ENCODE measurements at regions not wholly inside any gene's neighbourhood (a gene's known extent, or its start where the extent isn't known, plus 50 kb on each side); places are given as distances from the start of the nearest gene placed in this dataset.

GRCh38 chr18:31213641-31214040 is 51.0 kb upstream of the DSC1 start:
- DNase-seq (ENCODE audit: low read depth, low spot score) = no peak

GRCh38 chr18:31217038-31217849 is 54.6 kb upstream of the DSC1 start:
- DNase-seq (ENCODE audit: low read depth, low spot score) = no peak

GRCh38 chr18:31218671-31219383 is 56.2 kb upstream of the DSC1 start:
- no peak for DNase-seq (ENCODE audit: low read depth, low spot score)

- DNase-seq (ENCODE audit: low read depth, low spot score) = no peak
Measured at GRCh38 chr18:31219395-31219794, 56.7 kb upstream of the DSC1 start.

- no peak for DNase-seq (ENCODE audit: low read depth, low spot score)
Measured at GRCh38 chr18:31223371-31223770, 60.7 kb upstream of the DSC1 start.

GRCh38 chr18:31225668-31226067 is 63.0 kb upstream of the DSC1 start:
- peak; percentile 15 for DNase-seq (ENCODE audit: low read depth, low spot score)

- no peak for DNase-seq (ENCODE audit: low read depth, low spot score)
Measured at GRCh38 chr18:31227497-31228229, 65.0 kb upstream of the DSC1 start.

- DNase-seq (ENCODE audit: low read depth, low spot score) = no peak
Measured at GRCh38 chr18:31229829-31230228, 67.2 kb upstream of the DSC1 start.

- no peak for DNase-seq (ENCODE audit: low read depth, low spot score)
Measured at GRCh38 chr18:31230495-31230894, 67.8 kb upstream of the DSC1 start.

- no peak for DNase-seq (ENCODE audit: low read depth, low spot score)
Measured at GRCh38 chr18:31232013-31232412, 69.4 kb upstream of the DSC1 start.

GRCh38 chr18:31232775-31233424 is 70.2 kb upstream of the DSC1 start:
- no peak for DNase-seq (ENCODE audit: low read depth, low spot score)

- DNase-seq (ENCODE audit: low read depth, low spot score) = no peak
Measured at GRCh38 chr18:31233621-31234275, 71.1 kb upstream of the DSC1 start.

GRCh38 chr18:31235856-31236255 is 73.2 kb upstream of the DSC1 start:
- DNase-seq (ENCODE audit: low read depth, low spot score) = no peak

- DNase-seq (ENCODE audit: low read depth, low spot score) = no peak
Measured at GRCh38 chr18:31237142-31237541, 74.5 kb upstream of the DSC1 start.

- DNase-seq (ENCODE audit: low read depth, low spot score) = no peak
Measured at GRCh38 chr18:31241425-31241824, 76.5 kb upstream of the DSG1 start.

GRCh38 chr18:31241900-31242409 is 76.0 kb upstream of the DSG1 start:
- DNase-seq (ENCODE audit: low read depth, low spot score) = no peak

- no peak for DNase-seq (ENCODE audit: low read depth, low spot score)
Measured at GRCh38 chr18:31243740-31244512, 74.0 kb upstream of the DSG1 start.

- no peak for DNase-seq (ENCODE audit: low read depth, low spot score)
Measured at GRCh38 chr18:31244771-31245394, 73.1 kb upstream of the DSG1 start.

- no peak for DNase-seq (ENCODE audit: low read depth, low spot score)
Measured at GRCh38 chr18:31245820-31246219, 72.1 kb upstream of the DSG1 start.

GRCh38 chr18:31246460-31246859 is 71.5 kb upstream of the DSG1 start:
- DNase-seq (ENCODE audit: low read depth, low spot score) = no peak

Data from brain pericyte (primary cell).